GM23338 (cell line): ENCODE measurements at regions not wholly inside any gene's neighbourhood (a gene's known extent, or its start where the extent isn't known, plus 50 kb on each side); places are given as distances from the start of the nearest gene placed in this dataset.

Source experiments
- ATAC-seq: fragments of 200-7000 bp; cut with Tn5 transposase; 3 replicates; pipeline ENCODE4 v1.9.1; 2020
- DNase-seq: peaks from one replicate; pipeline ENCODE4 v3.0.0-alpha.2; 2015; ENCODE audit warnings: low spot score
- H2AFZ ChIP-seq: fragments of 200-600 bp; sonication (generic); 2 replicates; pipeline ENCODE4 v1.8.0; 2016; ENCODE audit warnings: antibody characterized with exemption, mild to moderate bottlenecking, moderate library complexity
- H3F3A ChIP-seq: fragments of 200-600 bp; sonication (generic); replicated peaks from 2 replicates; pipeline ENCODE4 v1.8.0; 2017; ENCODE audit warnings: antibody characterized with exemption, mixed run types, low read depth
- H3K27ac ChIP-seq: fragments of 200-600 bp; sonication (generic); 2 replicates; pipeline ENCODE4 v1.6.1; 2016; ENCODE audit warnings: low read depth
- H3K27me3 ChIP-seq: fragments of 200-600 bp; sonication (generic); 2 replicates; pipeline ENCODE4 v1.8.0; 2016; ENCODE audit warnings: mild to moderate bottlenecking, mixed run types, moderate library complexity; ENCODE audit not compliant: insufficient read depth
- H3K36me3 ChIP-seq: fragments of 200-600 bp; sonication (generic); 2 replicates; pipeline ENCODE4 v1.8.0; 2016; ENCODE audit warnings: mild to moderate bottlenecking; ENCODE audit not compliant: insufficient read depth
- H3K4me1 ChIP-seq: fragments of 200-600 bp; sonication (generic); 2 replicates; pipeline ENCODE4 v1.8.0; 2016; ENCODE audit warnings: mild to moderate bottlenecking, moderate library complexity; ENCODE audit not compliant: insufficient read depth
- H3K4me2 ChIP-seq: fragments of 200-600 bp; sonication (generic); 2 replicates; pipeline ENCODE4 v1.7.1; 2017; ENCODE audit warnings: mixed run types
- H3K4me3 ChIP-seq: fragments of 200-600 bp; sonication (generic); 2 replicates; pipeline ENCODE4 v1.6.1; 2016; ENCODE audit warnings: mixed run types
- H3K79me2 ChIP-seq: fragments of 200-600 bp; sonication (generic); replicated peaks from 2 replicates; pipeline ENCODE4 v1.8.0; 2017; ENCODE audit warnings: mild to moderate bottlenecking; ENCODE audit not compliant: insufficient read depth
- H3K9me2 ChIP-seq: fragments of 200-600 bp; sonication (generic); 2 replicates; pipeline ENCODE4 v1.8.0; 2017; ENCODE audit not compliant: insufficient read depth
- H4K20me1 ChIP-seq: fragments of 200-600 bp; sonication (generic); replicated peaks from 2 replicates; pipeline ENCODE4 v1.8.0; 2017; ENCODE audit warnings: mild to moderate bottlenecking; ENCODE audit not compliant: insufficient read depth
- H3K27ac Mint-ChIP-seq: 2 replicates; pipeline ENCODE4 v1.8.0; 2020; ENCODE audit warnings: inconsistent platforms, mild to moderate bottlenecking, moderate library complexity, mixed read lengths
- H3K27me3 Mint-ChIP-seq: 3 replicates; pipeline ENCODE4 v1.8.0; 2022; ENCODE audit warnings: low read depth, mild to moderate bottlenecking, moderate library complexity, mixed read lengths, inconsistent platforms; ENCODE audit not compliant: insufficient read depth, poor library complexity
- H3K36me3 Mint-ChIP-seq: 3 replicates; pipeline ENCODE4 v1.8.0; 2021; ENCODE audit warnings: low read depth, mild to moderate bottlenecking, inconsistent platforms, moderate library complexity, mixed read lengths
- H3K4me1 Mint-ChIP-seq: 3 replicates; pipeline ENCODE4 v1.8.0; 2020; ENCODE audit warnings: mild to moderate bottlenecking, inconsistent platforms, mixed read lengths
- H3K4me3 Mint-ChIP-seq: 3 replicates; pipeline ENCODE4 v1.8.0; 2021; ENCODE audit warnings: moderate library complexity, mild to moderate bottlenecking, inconsistent platforms, mixed read lengths
- H3K9me3 Mint-ChIP-seq: 3 replicates; pipeline ENCODE4 v1.8.0; 2020; ENCODE audit warnings: moderate library complexity, mild to moderate bottlenecking, inconsistent platforms, mixed read lengths
- CREB1 ChIP-seq: fragments of 250-450 bp; sonication (Bioruptor Pico); IDR thresholded peaks from 2 replicates; pipeline ENCODE4 v1.5.0; 2020; ENCODE audit warnings: low read depth, mild to moderate bottlenecking, moderate library complexity
- NANOG ChIP-seq: IDR thresholded peaks from 2 replicates; pipeline ENCODE4 v1.6.1; 2016; ENCODE audit warnings: antibody characterized with exemption, borderline replicate concordance
- POLR2AphosphoS5 ChIP-seq: IDR thresholded peaks from 2 replicates; pipeline ENCODE4 v1.6.1; 2016; ENCODE audit warnings: antibody characterized with exemption, low read depth
- REST ChIP-seq: IDR thresholded peaks from one replicate; pipeline ENCODE4 v1.6.1; 2018; ENCODE audit warnings: antibody characterized with exemption; ENCODE audit not compliant: unreplicated experiment
- STAT1 ChIP-seq: IDR thresholded peaks from one replicate; pipeline ENCODE4 v1.6.1; 2016; ENCODE audit warnings: antibody characterized with exemption; ENCODE audit not compliant: unreplicated experiment
- ZNF462 ChIP-seq: fragments of 250-450 bp; sonication (Bioruptor Pico); IDR thresholded peaks from 2 replicates; pipeline ENCODE4 v1.5.0; 2020; ENCODE audit warnings: mild to moderate bottlenecking, moderate library complexity
- TF ChIP-seq, protein P1 (sequence below), 2 experiments: fragments of 200-600 bp in 1 of 2; sonication (generic) in 1 of 2; conservative IDR thresholded peaks; 2 replicates each; pipeline versions ENCODE4 v1.5.1 to v1.6.1; 2016 to 2017; ENCODE audit warnings: antibody characterized with exemption in 2 of 2, low read depth in 2 of 2, mild to moderate bottlenecking in 2 of 2, moderate library complexity in 1 of 2

DNA sequence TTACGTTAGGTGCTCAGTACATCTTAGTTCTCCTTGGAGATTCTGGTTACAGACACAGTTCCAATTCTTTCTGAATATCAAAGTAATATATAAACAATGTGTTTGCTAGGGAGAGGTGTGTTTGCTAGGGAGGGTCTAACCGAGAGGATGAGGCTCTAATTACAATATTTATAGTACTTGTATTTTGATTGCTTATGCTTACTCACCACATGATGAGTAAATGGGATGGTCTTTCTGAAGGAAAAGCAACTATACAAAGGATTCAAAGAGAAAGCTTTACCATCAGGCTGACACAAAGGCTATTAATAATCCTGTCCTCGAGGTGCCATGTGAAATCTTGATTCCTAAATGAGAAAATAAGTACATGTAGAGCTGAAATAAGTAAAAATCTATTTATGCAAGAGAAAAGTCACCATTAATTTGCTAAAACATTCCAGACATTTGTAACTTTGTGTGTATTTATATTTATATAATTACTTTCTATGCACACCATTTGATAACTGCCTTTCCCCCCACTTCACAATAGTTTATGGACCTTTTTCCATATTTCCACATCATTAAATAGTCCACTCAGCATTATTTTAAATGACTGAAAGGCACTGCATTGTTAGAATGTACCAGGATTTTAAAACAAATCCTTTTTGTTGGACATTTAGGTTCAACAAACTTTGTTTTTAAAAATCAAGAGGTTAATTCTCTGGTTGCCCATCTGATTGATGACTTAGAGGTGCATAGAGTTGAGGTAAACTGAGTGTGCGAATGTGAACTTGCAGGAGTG, 94.5 kb upstream of the FN1 start (continued):
- TF ChIP-seq, protein P1, sequence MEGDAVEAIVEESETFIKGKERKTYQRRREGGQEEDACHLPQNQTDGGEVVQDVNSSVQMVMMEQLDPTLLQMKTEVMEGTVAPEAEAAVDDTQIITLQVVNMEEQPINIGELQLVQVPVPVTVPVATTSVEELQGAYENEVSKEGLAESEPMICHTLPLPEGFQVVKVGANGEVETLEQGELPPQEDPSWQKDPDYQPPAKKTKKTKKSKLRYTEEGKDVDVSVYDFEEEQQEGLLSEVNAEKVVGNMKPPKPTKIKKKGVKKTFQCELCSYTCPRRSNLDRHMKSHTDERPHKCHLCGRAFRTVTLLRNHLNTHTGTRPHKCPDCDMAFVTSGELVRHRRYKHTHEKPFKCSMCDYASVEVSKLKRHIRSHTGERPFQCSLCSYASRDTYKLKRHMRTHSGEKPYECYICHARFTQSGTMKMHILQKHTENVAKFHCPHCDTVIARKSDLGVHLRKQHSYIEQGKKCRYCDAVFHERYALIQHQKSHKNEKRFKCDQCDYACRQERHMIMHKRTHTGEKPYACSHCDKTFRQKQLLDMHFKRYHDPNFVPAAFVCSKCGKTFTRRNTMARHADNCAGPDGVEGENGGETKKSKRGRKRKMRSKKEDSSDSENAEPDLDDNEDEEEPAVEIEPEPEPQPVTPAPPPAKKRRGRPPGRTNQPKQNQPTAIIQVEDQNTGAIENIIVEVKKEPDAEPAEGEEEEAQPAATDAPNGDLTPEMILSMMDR (conservative IDR thresholded peaks at IDR 0.05; ENCODE audit: low read depth in 2 of 2), result no peak
- no peak for TF ChIP-seq REST

DNA sequence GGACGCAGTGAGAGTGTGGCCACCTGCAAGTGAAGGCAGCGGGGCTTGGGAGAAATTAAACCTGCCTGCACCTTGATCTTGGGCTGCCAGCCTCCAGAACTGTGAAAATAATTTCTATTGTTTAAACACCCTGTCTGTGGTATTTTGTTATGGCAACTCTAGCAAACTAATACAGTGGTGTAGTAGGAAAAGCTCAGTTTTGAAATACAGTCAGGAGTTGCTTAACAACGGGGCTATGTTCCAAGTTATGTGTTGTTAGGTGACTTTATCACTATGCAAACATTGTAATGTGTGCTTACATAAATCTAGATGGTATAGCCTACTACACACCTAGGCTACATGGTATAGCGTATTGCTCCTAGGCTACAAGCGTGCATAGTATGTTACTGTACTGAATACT, 93.4 kb upstream of the FN1 start:
- no peak overlapping the region for H3K27ac Mint-ChIP-seq
- DNase-seq, result no peak
- Histone ChIP-seq H3K4me3 (no peak overlapping the region), H3F3A (no peaks in the 10 kb centered on the region), H3K79me2 (no peaks in the 10 kb centered on the region), H3K27me3 (no peaks in the 10 kb centered on the region), H3K4me2 (no peak overlapping the region), H3K27ac (no peak overlapping the region), H3K9me2 (peaks cover 6% of the 10 kb centered on the region; the same call in 1 of the 2 replicates), H3K36me3 (no peaks in the 10 kb centered on the region), H3K4me1 (no peaks in the 10 kb centered on the region), H4K20me1 (no peaks in the 10 kb centered on the region), H2AFZ (peak overlapping the region; percentile 28; the same call in 1 of the 2 replicates)
- peaks cover 13% of the 10 kb centered on the region for H3K9me3 Mint-ChIP-seq
- no peaks in the 10 kb centered on the region for H3K4me1 Mint-ChIP-seq
- no peaks in the 10 kb centered on the region for H3K27me3 Mint-ChIP-seq
- peaks cover 11% of the 10 kb centered on the region; the same call in 2 of the 3 replicates for H3K36me3 Mint-ChIP-seq
- no peak overlapping the region for H3K4me3 Mint-ChIP-seq
- no peak for ATAC-seq
- TF ChIP-seq NANOG (no peak), CREB1 (no peak), STAT1 (no peak), REST (no peak), ZNF462 (CRISPR knock-in tag) (no peak), POLR2AphosphoS5 (no peak)
